PC-9 (cell line): ENCODE measurements at regions not wholly inside any gene's neighbourhood (a gene's known extent, or its start where the extent isn't known, plus 50 kb on each side); places are given as distances from the start of the nearest gene placed in this dataset.

Source experiments
- CTCF ChIP-seq: fragments of 200-600 bp; sonication (generic); conservative IDR thresholded peaks from 2 replicates; pipeline ENCODE4 v1.6.1; 2017; ENCODE audit warnings: mixed run types, antibody characterized with exemption, mild to moderate bottlenecking, moderate library complexity
- EZH2 ChIP-seq: fragments of 200-600 bp; sonication (generic); IDR thresholded peaks from 2 replicates; pipeline ENCODE4 v1.8.0; 2017; ENCODE audit warnings: antibody characterized with exemption, low read depth

GRCh38 chr10:3654980-3655379, 130.0 kb downstream of the KLF6 start:
- no peak for TF ChIP-seq CTCF
- no peak for TF ChIP-seq EZH2
